ENCODE measurements at regions not wholly inside any gene's neighbourhood (a gene's known extent, or its start where the extent isn't known, plus 50 kb on each side); places are given as distances from the start of the nearest gene placed in this dataset.
"Not testable (repeated sequence)": the region's sequence is repeated elsewhere in the genome, so short reads cannot be mapped to it uniquely, and the experiment has no call there.

- TF ChIP-seq, protein P1, sequence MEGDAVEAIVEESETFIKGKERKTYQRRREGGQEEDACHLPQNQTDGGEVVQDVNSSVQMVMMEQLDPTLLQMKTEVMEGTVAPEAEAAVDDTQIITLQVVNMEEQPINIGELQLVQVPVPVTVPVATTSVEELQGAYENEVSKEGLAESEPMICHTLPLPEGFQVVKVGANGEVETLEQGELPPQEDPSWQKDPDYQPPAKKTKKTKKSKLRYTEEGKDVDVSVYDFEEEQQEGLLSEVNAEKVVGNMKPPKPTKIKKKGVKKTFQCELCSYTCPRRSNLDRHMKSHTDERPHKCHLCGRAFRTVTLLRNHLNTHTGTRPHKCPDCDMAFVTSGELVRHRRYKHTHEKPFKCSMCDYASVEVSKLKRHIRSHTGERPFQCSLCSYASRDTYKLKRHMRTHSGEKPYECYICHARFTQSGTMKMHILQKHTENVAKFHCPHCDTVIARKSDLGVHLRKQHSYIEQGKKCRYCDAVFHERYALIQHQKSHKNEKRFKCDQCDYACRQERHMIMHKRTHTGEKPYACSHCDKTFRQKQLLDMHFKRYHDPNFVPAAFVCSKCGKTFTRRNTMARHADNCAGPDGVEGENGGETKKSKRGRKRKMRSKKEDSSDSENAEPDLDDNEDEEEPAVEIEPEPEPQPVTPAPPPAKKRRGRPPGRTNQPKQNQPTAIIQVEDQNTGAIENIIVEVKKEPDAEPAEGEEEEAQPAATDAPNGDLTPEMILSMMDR (IDR thresholded peaks at IDR 0.05), result not testable (repeated sequence)
- TF ChIP-seq POLR2A (IDR thresholded peaks at IDR 0.05), result not testable (repeated sequence)
Observed at GRCh38 chr15:30303968-30304367, 89.4 kb downstream of the CHRFAM7A start.

Data from body of pancreas (tissue), 4 donors.